CD4-positive, alpha-beta T cell treated with Interferon gamma for 1 hour (primary cell): ENCODE measurements at regions not wholly inside any gene's neighbourhood (a gene's known extent, or its start where the extent isn't known, plus 50 kb on each side); places are given as distances from the start of the nearest gene placed in this dataset.

Experiments
- DNase-seq: peaks from one replicate; pipeline ENCODE4 v3.0.0-alpha.2; 2020

DNA sequence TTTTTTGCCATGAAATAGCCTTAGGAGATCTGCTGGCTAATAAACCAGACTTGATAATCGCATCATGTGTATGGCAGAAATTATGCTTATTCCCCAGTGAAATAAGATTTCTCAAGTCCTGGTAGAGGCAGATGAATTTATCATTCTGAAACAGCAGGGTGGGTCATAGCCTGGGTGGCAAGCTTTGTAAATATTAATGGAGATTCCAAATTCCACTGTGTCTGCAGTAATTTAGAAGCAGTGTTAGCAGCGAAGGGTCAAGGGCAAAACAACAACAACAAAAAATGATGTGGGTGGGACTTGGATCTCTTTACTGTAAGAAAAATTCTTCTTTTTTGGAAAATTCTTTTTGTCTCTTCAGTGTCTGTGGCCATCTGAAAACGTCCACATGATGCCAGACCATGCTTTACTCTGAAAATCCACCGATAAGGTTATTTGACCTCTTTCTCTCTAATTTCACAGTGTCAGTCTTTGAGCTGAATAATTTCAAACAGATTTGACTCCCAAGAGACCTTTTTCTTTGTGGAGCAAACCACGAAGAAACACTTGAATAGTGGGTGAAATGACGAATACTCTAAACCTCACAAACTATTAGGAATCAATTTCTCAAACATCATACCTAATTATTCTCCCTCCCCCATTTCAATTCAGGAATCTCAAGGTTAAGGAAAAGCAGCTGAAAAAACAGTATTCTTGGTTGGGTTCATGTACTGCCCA, 106.0 kb upstream of the RPS23 start:
- no peak for DNase-seq

DNA sequence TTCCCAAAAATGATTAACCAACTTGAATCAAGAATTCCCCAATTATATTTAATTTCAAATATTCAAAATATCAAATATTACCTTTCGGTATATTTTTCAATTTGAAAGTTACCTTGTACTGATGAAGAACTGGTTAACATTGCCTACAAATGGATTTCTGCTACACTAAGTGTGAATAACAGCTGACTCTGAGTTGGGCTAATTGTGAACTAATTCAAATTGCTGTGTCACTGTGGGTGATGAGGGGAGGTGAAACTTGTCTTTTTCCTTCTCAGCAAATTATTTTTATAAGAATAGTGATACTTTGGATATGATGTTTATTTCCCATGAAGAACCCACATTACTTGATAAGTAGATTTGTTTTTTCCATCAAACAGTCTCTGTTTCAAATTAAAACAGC, 103.4 kb upstream of the RPS23 start:
- no peak for DNase-seq

DNA sequence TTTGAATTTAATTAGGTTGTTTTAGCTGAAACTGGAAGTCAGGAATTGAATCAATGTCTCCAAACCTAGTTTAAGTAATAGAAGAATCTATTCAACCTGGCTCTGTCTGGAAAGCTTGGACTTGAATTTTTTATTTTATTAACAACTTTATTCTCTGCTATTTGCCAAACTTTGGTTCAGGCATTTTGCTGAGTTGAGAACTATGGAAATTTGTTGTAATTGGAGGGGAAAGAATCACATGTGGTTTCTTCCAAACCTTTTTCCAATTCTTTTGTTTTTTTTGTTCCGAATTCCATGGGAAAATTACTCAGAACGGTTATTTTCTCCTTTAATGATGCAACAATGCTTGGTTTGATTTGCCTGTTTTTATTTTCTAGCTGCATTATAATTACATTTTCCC, 98.2 kb upstream of the RPS23 start:
- DNase-seq: no peak

DNA sequence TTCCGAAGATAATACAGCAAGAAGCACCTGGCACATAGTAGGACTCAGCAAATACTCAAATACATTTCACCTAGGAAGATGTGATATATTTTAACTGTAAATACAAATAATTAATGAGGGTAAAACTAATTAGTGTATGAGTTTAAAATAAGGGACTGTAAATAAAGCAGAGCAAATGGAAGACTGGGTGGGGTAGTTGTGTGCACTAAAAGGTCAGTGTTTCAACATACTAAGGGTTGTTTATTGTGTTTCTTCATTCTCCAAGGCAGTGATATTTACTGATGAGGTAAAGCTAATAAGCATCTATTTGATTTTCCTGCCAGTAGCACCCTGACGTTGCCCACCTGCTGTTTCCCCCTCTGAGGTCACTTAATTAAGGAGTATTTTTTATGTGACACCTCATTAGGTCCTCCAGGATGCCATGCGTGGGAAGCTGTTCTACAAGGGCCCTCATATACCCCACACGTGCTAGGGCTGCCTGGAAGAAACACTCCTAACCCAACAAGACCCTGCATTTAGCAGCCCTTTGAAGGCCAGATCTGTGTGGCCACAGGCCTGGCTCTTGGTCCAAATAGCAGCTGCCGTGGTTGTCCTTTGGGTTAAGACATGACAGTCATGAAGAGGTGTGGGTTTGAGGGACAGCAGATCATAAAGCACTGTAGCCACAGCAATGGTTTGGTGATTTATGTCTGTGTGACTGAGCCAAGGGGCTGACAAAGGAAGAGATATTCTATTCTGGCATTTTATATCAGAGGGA, 97.5 kb upstream of the RPS23 start:
- DNase-seq: no peak

DNA sequence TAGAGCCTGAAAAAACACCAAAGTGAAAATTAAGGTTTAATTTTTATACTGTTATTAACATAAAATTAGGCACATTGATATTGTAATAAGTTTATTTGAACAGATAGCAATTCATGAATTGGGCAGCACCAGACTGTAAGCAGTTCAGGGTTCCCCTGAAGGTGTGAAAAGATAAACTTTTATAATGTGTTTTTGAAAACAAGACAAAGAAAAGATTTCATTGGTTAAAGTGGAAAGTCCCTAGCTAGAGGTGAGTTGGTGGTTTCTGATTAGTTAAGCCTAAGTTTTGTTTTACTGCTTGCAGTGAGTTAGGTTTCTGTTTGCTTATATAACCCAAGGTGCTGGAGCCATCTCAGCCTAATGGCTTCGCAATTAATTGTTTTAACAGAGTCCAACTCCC, 96.5 kb upstream of the RPS23 start:
- no peak for DNase-seq

DNA sequence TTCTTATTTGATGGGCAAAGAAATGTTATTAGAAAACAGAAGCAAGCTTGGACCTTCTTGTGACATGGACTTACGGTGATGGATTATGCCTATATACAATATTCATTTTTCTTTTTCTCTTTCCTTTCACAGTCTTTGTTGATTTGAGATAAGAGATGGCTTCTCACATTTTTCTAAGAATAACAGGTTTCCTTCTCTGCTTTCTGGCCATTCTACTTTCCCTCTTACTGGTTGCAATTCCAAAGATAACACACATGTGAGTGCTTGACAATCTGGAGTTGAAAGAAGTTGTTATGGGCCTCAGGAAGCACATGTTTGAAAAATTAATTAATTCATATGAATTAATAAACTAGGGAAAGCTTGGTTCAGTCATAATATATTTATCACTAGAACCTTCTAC, 89.8 kb upstream of the RPS23 start:
- DNase-seq: no peak

DNA sequence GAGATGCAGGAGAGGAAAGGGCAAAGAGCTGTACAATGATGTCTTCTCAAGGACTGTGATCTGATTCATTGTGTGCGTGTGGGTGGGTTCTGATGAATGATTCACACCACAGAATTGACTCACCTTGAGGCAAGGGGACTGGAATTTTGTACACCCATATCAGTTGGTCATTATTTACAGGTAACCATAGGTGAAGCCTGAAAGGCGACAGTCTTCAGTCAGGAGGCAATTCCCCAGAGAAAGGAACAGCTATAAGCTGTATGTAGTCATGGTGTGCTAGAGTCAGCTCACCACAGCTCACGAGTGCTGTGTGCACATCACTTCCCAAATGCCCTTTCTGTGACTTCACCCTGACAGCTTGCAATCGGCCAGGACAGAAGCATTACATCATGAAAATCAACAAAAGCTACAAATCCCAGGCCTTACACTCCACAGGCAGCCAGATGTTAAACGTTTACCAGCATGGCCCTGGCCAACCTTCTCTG, 87.6 kb upstream of the RPS23 start:
- no peak for DNase-seq

DNA sequence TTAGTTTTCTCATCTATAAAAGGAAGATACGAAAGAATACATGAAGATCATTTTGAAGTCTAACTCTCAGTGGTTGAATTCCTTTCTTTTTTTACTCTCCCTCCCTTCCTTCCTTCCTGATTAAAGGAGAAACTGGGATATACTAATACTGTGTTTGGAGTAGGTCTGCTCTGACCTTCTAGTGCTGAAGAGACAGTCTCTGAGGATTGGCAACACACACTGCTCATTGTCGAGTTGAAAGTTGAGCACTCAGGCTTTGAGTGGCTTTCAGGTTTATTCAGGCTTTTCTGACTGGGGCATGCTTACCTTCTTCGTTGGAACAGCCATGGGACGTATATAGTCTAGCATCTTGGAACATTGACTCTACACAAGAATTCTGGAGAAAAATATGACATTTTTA, 86.9 kb upstream of the RPS23 start:
- no peak for DNase-seq

DNA sequence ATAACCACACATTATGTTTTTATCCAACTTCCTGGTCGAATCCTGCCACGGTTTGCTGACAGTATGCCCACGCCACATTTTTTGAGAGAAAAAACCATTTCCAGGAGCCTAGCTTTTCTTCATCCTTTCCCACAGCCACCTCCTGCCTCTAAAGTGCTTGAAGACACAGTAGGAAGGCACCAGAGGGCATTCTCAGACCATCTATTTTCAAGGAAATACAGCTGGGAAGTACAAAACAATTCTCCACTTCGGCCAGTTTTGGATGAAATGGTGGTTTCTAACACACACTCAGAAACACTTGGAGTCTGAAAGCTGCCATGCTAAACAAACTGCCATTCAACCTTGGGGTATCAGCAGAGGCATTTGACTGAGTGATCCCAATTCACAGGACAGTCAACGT, 86.3 kb upstream of the RPS23 start:
- no peak for DNase-seq

DNA sequence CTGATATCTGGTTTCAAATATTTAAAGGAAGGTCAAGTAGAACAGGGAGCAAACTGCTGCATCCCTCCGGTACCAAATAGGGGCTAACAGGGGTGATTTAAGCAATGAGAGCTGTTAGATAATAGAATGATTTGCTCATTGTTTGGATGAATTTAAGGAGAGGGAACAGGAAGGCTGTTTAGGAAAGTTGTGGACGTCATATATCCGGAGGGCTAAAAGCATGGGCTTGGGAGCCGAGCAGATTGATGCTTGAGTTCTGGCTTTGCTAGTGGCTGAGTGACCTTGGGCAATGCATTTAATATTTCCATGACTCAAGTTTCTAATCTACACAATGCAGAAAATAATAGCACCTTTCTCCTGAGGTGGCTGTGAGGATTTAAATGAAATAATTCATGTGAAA, 85.4 kb upstream of the RPS23 start:
- DNase-seq: no peak

DNA sequence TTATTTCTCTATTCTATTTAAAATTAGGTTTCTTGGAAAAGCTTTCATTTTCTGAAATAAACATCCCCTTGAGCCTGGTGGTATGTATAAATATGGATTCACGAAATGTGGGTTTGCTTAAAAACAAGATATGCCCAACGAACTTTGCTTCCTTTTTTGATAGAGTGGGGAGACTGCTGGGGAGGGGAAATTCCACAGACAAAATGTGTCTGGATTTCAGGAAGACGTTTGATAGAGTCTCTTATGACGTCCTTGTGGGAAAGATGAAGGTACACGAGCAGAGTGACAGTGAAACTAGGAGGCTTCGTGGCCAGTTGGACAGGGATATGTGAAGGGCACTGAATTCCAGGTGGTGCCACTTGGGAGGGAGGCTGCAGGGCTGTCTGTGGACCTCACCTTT, 84.5 kb upstream of the RPS23 start:
- no peak for DNase-seq

DNA sequence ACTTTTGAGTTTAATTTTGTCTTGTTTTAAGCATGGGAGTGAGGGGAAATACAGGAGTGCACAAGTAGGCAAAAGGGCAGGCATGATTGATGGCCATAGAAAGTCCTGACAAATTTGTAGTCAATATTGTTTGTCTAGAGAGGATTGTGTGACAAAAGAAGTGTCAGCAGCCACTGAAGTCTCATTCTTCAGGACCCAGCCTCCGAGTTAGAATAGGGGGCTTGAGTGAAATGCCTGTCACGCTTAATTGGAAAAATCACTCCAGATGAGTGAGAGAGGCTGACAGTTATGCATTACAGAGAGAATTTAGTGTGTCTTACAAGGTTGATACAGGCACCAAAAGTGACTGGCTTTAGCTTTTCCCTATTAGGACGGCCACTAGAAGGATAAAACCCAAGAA, 81.9 kb upstream of the RPS23 start:
- no peak for DNase-seq

DNA sequence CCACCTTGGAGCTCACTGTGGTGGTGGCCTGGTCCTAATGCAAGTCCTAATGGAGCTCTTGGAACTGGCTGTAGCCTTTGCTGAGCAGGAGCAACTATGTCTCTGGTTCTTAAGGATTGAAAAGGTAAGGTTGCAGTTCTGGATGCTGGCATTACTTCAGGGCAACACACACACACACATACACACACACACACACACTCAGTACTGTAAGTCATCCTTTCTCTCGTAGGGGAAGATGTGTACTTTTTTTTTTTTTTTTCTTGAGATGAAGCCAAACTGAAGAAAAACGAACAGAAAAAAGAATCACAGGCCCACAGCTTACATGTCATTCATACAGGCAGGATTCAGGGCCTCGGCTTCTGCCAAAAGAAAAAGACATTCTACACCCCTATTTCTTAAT, 81.1 kb upstream of the RPS23 start:
- DNase-seq: no peak

DNA sequence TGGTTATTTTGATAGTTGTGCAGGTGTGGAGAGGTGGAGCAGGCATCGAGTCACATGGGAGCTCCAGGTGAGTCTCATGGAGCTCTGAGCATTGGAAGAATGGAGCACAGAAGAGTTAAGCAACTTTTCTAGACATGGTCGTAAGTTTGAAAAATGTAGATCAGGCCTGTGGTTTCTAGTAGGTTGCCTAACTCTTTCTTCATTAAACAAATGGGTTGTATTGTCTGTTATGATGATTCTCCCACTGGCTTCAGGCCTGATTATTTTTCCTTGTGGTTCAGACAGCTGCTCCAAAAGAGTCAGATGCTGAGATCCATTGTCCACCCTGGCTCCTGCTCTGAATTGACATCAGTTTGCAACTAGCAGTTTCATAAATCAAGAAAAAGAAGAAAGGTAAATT, 80.3 kb upstream of the RPS23 start:
- no peak for DNase-seq

DNA sequence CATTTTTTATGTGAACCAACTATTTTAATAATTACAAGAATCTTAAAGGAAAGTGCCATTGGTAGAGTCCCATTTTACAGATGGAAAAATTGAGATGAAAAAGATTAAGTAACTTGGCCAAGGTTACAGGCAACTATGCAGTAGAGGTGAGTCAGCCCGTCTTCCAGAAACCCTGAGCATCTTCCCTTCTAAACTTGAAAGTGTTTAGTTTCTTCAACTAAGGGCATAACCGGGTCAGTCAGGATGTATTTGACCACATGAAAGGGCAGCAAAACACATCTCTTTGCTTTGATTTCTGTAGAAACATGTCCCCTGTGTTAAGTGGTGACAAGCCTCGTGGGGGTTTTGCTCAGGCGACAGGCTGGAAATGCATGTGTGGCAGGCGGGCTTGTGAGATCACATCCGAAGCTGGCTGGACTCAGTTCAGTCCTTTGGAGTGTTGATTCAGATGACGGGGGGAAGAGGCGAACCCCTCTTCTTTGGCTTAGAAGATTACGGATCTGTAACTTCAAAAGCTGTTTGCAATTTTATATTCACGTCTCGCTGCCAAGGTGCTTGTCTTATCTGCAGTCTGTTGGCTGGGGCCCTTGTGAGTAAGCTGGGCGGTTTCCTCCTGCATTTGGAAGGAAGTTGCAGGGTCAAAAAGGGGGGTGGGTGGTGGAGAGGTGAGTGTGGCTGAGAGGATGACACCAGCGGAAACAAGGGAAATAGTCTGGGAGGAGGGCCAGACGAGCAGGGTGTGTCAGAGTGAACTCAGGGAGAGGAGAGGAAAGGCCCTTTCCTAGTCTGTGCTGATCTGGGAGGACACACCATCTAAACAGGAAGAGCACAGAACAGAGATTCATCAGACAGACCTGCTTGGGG, 78.9 kb upstream of the RPS23 start:
- peak; percentile 68 for DNase-seq

DNA sequence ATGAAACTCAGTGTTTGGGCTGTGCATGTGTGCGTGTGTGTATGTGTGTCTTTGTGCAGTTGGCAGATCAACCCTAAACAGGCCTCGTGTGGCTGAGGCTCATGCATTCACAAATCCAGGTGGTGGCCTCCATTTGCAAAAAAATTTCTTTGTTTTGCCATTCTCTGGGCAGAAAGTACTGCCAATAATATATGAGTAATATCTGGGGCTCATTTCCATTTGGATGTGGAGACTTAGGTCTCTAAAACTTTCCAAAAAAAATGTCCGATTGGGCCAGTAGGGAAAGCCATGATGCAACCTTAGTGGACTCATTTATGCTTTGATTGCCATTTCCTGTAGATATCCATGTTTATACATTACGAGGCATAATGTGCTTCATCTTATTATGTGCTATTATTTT, 77.9 kb upstream of the RPS23 start:
- DNase-seq: no peak

DNA sequence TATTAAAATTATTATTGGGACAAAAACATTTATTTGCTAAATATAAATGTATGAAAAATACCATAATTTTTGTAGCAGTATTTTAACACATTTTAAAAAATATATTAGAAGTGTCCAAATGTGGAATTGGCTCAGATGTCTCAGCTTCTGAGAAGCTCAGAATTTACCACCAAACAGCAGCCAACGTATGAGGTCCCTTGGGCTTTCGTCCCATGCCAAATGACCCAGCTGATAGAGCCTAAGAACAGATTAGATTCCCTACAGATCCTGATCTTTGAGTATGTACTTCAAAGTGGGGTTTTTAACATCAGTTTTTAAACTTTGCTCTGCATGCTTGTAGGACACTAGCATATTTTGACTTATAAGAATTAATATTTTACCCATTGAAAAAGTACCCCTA, 77.3 kb upstream of the RPS23 start:
- no peak for DNase-seq

DNA sequence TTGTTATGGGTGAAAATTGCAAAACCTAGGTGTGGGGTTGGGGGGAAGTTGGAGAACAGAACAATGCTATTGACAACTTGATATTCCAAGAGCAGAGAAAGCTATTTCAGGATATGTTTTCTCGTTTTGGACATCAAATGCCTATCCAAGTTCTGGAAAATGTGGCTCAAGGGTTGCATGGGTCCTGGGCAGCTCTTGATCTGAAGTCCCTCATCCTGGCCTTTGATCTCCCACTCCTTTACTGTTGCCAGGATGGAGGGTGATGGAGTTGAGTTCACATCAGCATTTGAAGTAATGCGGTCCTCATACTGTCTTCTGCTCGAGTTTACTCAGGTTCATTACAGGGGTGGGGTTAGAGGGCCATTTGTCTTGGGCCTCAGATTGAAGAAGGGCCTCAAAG, 76.9 kb upstream of the RPS23 start:
- DNase-seq: no peak

DNA sequence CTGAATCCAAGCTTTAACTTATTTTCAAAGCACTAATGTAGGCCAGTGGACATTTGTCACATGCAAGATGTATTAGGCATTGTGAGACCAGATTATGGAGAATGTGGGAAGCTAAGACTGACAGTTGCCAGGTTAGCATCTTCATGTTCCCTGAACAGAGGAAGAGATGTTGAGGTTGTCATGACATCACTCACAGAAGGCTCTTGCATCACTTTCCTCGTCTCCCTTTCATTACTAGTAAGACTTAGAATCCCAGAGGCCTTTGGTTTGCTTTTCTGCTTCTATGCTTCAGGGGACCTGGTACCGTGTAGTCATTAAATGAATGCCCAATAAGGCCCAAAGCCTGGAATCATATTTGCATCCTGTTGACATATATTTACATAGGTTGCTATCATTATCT, 76.4 kb upstream of the RPS23 start:
- DNase-seq: no peak

DNA sequence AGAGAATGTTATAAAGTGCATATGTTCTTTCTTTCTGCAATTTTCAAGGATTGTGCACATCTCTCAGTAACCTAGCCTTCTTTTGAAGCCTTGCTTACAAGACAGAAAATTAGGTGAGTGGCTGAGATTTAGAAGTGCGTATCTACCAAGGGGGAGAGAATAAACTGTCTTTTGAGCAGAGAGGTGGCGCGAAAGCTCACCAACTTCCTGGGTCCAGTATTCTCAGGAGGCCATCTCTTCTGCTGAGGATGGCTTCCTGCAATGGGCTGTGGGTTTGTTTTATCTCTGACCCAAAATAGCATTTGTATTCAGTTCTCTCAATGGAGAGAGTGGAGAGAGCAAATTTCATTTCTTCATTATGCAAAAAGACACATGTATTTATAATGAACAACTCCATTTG, 75.4 kb upstream of the RPS23 start:
- DNase-seq: no peak

DNA sequence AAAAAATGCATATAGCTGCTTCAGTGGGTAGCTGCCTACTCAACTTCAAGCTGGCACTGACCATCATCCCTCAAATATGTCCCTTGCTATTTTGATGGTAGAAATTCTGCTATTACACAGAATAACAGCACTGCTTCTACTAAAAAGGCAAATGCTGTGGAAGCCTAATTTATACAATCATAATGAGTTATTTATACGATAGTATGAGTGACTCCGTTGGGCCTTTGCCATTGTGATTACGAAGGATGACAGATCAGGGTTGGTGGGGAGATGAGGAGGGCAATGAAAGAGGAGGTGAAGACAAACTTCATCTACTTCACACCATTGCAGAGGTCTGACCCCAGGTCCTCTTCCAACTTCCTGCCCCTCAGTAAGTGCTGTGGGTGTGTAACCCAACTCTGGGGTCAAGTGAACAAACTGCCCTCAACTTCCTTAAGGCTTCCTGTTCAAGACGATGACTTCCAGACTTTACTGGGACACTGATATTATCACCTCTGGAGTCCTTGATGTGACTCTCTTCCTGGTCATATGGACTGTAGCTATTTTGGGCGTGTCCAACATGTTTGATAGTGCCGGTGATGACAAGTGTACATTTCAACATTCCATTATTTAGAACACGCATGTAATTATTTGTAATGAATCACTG, 74.1 kb upstream of the RPS23 start:
- DNase-seq: no peak

DNA sequence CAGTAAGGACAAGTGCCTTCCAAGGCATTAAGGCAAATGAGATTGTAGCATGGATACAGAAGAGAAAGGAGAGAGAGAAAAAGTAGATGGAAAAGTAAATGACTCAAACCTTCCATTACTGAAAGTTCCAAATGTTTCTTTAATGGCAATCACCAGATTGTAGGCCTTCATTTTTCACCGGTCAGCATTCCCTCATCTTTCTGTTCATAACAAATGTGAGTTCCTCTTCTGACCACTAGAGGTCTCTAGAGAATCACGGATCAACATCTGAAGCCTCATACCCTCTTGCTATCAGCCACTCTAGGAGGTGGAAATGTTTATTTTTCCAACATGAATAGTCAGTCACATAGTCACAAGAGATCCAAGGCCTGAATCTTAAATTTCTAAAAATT, 73.6 kb upstream of the RPS23 start:
- no peak for DNase-seq

DNA sequence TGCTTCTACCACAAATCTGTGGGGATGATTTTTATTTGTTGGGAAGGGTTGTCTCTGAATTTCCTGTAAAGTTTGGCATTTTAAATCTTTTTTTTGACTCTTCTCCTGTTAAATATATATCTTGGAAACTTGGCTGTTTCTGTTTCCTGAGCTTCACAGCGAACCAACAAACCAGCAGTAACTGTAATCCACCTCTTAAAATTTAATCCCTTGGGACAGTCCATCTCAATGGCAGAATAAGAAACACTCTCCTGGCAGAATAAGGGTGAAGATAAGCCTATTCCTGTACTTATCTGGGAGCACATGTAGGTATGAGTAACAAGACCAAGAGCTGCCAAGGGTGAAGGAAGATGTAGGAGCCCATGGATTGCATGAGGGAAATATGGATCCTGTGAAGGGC, 73.1 kb upstream of the RPS23 start:
- DNase-seq: no peak
